Thoracic aorta (tissue), 2 donors: ENCODE measurements at regions not wholly inside any gene's neighbourhood (a gene's known extent, or its start where the extent isn't known, plus 50 kb on each side); places are given as distances from the start of the nearest gene placed in this dataset.

Source experiments
- ATAC-seq: fragments of 150-250 bp; one replicate; pipeline ENCODE4 v1.8.0; 2017; ENCODE audit warnings: low read depth; ENCODE audit not compliant: insufficient number of reproducible peaks, low FRiP score
- DNase-seq: peaks from one replicate; pipeline ENCODE4 v3.0.0-alpha.2; 2020; ENCODE audit warnings: low spot score
- H3K27ac ChIP-seq, 2 donors: fragments of 200-600 bp; sonication (generic); 1 replicate in 1 of 2; 2 replicates in 1 of 2; pipeline ENCODE4 v1.5.1; 2016; ENCODE audit warnings: mild to moderate bottlenecking in 2 of 2, moderate library complexity in 2 of 2
- H3K27me3 ChIP-seq: fragments of 200-600 bp; sonication (generic); replicated peaks from 2 replicates; pipeline ENCODE4 v1.6.0; 2016; ENCODE audit warnings: mild to moderate bottlenecking; ENCODE audit not compliant: insufficient read depth
- H3K36me3 ChIP-seq: fragments of 200-600 bp; sonication (generic); one replicate; pipeline ENCODE4 v1.5.1; 2016
- H3K4me1 ChIP-seq, 2 donors: fragments of 200-600 bp; sonication (generic); 1 replicate in 1 of 2; 2 replicates in 1 of 2; pipeline versions ENCODE4 v1.5.1 to v1.6.0; 2016; ENCODE audit warnings: low read depth in 2 of 2, mild to moderate bottlenecking in 1 of 2; ENCODE audit not compliant: control insufficient read depth in 1 of 2
- H3K4me3 ChIP-seq: fragments of 200-600 bp; sonication (generic); 2 replicates; pipeline ENCODE4 v1.5.1; 2016; ENCODE audit warnings: mild to moderate bottlenecking
- H3K9me3 ChIP-seq: fragments of 200-600 bp; sonication (generic); 2 replicates; pipeline ENCODE4 v1.5.1; 2016
- CTCF ChIP-seq: fragments of 200-600 bp; sonication (generic); IDR thresholded peaks from one replicate; pipeline ENCODE4 v1.5.1; 2019; ENCODE audit warnings: antibody characterized with exemption

- Histone ChIP-seq H3K4me1 (peaks cover 0 to 3% of the 10 kb centered on the region in 2 donors), H3K9me3 (no peaks in the 10 kb centered on the region), H3K4me3 (no peak overlapping the region), H3K27ac (no peak overlapping the region), H3K27me3 (no peaks in the 10 kb centered on the region), H3K36me3 (no peaks in the 10 kb centered on the region)
- DNase-seq = no peak
- TF ChIP-seq CTCF = no peak
- ATAC-seq = no peak
Observed at GRCh38 chr5:108625654-108626053, 122.0 kb upstream of the FER start.

GRCh38 chr5:108623826-108624225 is 123.9 kb upstream of the FER start:
- no peak for DNase-seq
- Histone ChIP-seq H3K36me3 (no peaks in the 10 kb centered on the region), H3K4me1 (peaks cover 0 to 3% of the 10 kb centered on the region in 2 donors), H3K4me3 (no peak overlapping the region), H3K9me3 (no peaks in the 10 kb centered on the region), H3K27me3 (no peaks in the 10 kb centered on the region), H3K27ac (no peak overlapping the region)
- no peak for ATAC-seq
- TF ChIP-seq CTCF = no peak

GRCh38 chr5:108620516-108620915 is 127.2 kb upstream of the FER start:
- Histone ChIP-seq H3K4me1 (peaks cover 0 to 3% of the 10 kb centered on the region in 2 donors), H3K27ac (no peak overlapping the region), H3K27me3 (no peaks in the 10 kb centered on the region), H3K36me3 (no peaks in the 10 kb centered on the region), H3K4me3 (no peak overlapping the region), H3K9me3 (no peaks in the 10 kb centered on the region)
- DNase-seq (no peak), ATAC-seq (no peak)
- no peak for TF ChIP-seq CTCF

GRCh38 chr5:108619815-108620214 is 127.9 kb upstream of the FER start:
- TF ChIP-seq CTCF = no peak
- DNase-seq (no peak), ATAC-seq (no peak)
- H3K27me3 ChIP-seq = no peaks in the 10 kb centered on the region
- H3K4me1 ChIP-seq = peaks cover 0 to 1% of the 10 kb centered on the region in 2 donors
- H3K9me3 ChIP-seq = no peaks in the 10 kb centered on the region
- no peak overlapping the region for H3K27ac ChIP-seq
- H3K4me3 ChIP-seq = no peak overlapping the region
- no peaks in the 10 kb centered on the region for H3K36me3 ChIP-seq

- H3K36me3 ChIP-seq = no peaks in the 10 kb centered on the region
- H3K27ac ChIP-seq = no peak overlapping the region
- no peaks in the 10 kb centered on the region for H3K27me3 ChIP-seq
- ATAC-seq = no peak
- H3K9me3 ChIP-seq = no peaks in the 10 kb centered on the region
- no peak for DNase-seq
- TF ChIP-seq CTCF = no peak
- no peaks in the 10 kb centered on the region for H3K4me1 ChIP-seq
- H3K4me3 ChIP-seq = no peak overlapping the region
Observed at GRCh38 chr5:108617467-108618435, 129.9 kb upstream of the FER start.
